Femur (tissue), 1 donor: ENCODE measurements at regions not wholly inside any gene's neighbourhood (a gene's known extent, or its start where the extent isn't known, plus 50 kb on each side); places are given as distances from the start of the nearest gene placed in this dataset.

Experiments
- DNase-seq: peaks from one replicate; pipeline ENCODE4 v3.0.0-alpha.2; 2017

GRCh38 chr12:92581604-92582003 lies 121.2 kb upstream of the PLEKHG7 start:
- DNase-seq, result no peak

GRCh38 chr12:92574911-92575570 lies 127.7 kb upstream of the PLEKHG7 start:
- DNase-seq, result no peak

GRCh38 chr12:92574051-92574783 lies 128.6 kb upstream of the PLEKHG7 start:
- DNase-seq, result no peak

- DNase-seq, result no peak
These were observed 129.7 kb upstream of the PLEKHG7 start for GRCh38 chr12:92573104-92573503.

- DNase-seq, result no peak
These were observed 130.8 kb upstream of the PLEKHG7 start for GRCh38 chr12:92571844-92572543.

- no peak for DNase-seq
These were observed 131.6 kb upstream of the PLEKHG7 start for GRCh38 chr12:92571169-92571568.

GRCh38 chr12:92570056-92570753 lies 132.6 kb upstream of the PLEKHG7 start:
- DNase-seq, result peak; percentile 66

GRCh38 chr12:92568691-92569090 lies 134.1 kb upstream of the PLEKHG7 start:
- DNase-seq, result no peak

- DNase-seq, result no peak
These were observed 136.3 kb upstream of the PLEKHG7 start for GRCh38 chr12:92566448-92567019.

- no peak for DNase-seq
These were observed 139.0 kb upstream of the PLEKHG7 start for GRCh38 chr12:92563819-92564218.

- no peak for DNase-seq
These were observed 140.6 kb upstream of the PLEKHG7 start for GRCh38 chr12:92562063-92562734.

GRCh38 chr12:92561543-92561899 lies 141.3 kb upstream of the PLEKHG7 start:
- peak; percentile 63 for DNase-seq

- no peak for DNase-seq
These were observed 141.9 kb upstream of the PLEKHG7 start for GRCh38 chr12:92560713-92561542.

GRCh38 chr12:92558806-92559205 lies 144.0 kb upstream of the PLEKHG7 start:
- no peak for DNase-seq

- no peak for DNase-seq
These were observed 144.5 kb upstream of the PLEKHG7 start for GRCh38 chr12:92558215-92558773.

- DNase-seq, result no peak
These were observed 145.4 kb upstream of the PLEKHG7 start for GRCh38 chr12:92557422-92557724.

GRCh38 chr12:92556637-92557421 lies 146.0 kb upstream of the PLEKHG7 start:
- no peak for DNase-seq

GRCh38 chr12:92556141-92556540 lies 146.6 kb upstream of the PLEKHG7 start:
- no peak for DNase-seq

- DNase-seq, result no peak
These were observed 148.4 kb upstream of the PLEKHG7 start for GRCh38 chr12:92554158-92555073.
